Inflammatory macrophage treated with lipopolysaccharide for 1 hour (primary cell): ENCODE measurements at regions not wholly inside any gene's neighbourhood (a gene's known extent, or its start where the extent isn't known, plus 50 kb on each side); places are given as distances from the start of the nearest gene placed in this dataset.
"Not testable (repeated sequence)": the region's sequence is repeated elsewhere in the genome, so short reads cannot be mapped to it uniquely, and the experiment has no call there.

Experiments
- DNase-seq, 2 donors: peaks; one replicate each; pipeline ENCODE4 v3.0.0-alpha.2; 2020 to 2022

- DNase-seq = no peak
Measured at GRCh38 chr12:25797949-25798348, 160.5 kb upstream of the RASSF8 start.

GRCh38 chr12:25800101-25800500 is 158.4 kb upstream of the RASSF8 start:
- DNase-seq = peak in 1 of 2 donors; percentile 19

GRCh38 chr12:25801734-25802133 is 156.7 kb upstream of the RASSF8 start:
- DNase-seq = no peak

- no peak for DNase-seq
Measured at GRCh38 chr12:25802143-25802542, 156.3 kb upstream of the RASSF8 start.

GRCh38 chr12:25803029-25803664 is 155.3 kb upstream of the RASSF8 start:
- DNase-seq = not testable (repeated sequence)

- not testable (repeated sequence) for DNase-seq
Measured at GRCh38 chr12:25804286-25804685, 154.2 kb upstream of the RASSF8 start.

GRCh38 chr12:25806271-25806670 is 152.2 kb upstream of the RASSF8 start:
- no peak for DNase-seq

GRCh38 chr12:25808604-25809003 is 149.9 kb upstream of the RASSF8 start:
- DNase-seq = no peak

- DNase-seq = no peak
Measured at GRCh38 chr12:25810683-25811082, 147.8 kb upstream of the RASSF8 start.

- DNase-seq = peak; percentile 46 to 51
Measured at GRCh38 chr12:25811656-25812126, 146.8 kb upstream of the RASSF8 start.

GRCh38 chr12:25812295-25812694 is 146.2 kb upstream of the RASSF8 start:
- no peak for DNase-seq

- no peak for DNase-seq
Measured at GRCh38 chr12:25813843-25814242, 144.6 kb upstream of the RASSF8 start.

- no peak for DNase-seq
Measured at GRCh38 chr12:25816637-25817036, 141.8 kb upstream of the RASSF8 start.

GRCh38 chr12:25817166-25817565 is 141.3 kb upstream of the RASSF8 start:
- DNase-seq = peak; percentile 45 to 57

GRCh38 chr12:25818596-25819390 is 139.7 kb upstream of the RASSF8 start:
- DNase-seq = no peak

- no peak for DNase-seq
Measured at GRCh38 chr12:25819691-25820090, 138.8 kb upstream of the RASSF8 start.

GRCh38 chr12:25822281-25822680 is 136.2 kb upstream of the RASSF8 start:
- DNase-seq = no peak

GRCh38 chr12:25824734-25825133 is 133.7 kb upstream of the RASSF8 start:
- DNase-seq = no peak

- DNase-seq = no peak
Measured at GRCh38 chr12:25825446-25825845, 133.0 kb upstream of the RASSF8 start.

- DNase-seq = no peak
Measured at GRCh38 chr12:25827141-25827540, 131.3 kb upstream of the RASSF8 start.

- DNase-seq = no peak
Measured at GRCh38 chr12:25827747-25828146, 130.7 kb upstream of the RASSF8 start.

- no peak for DNase-seq
Measured at GRCh38 chr12:25828188-25828587, 130.3 kb upstream of the RASSF8 start.

GRCh38 chr12:25829192-25829591 is 129.3 kb upstream of the RASSF8 start:
- peak; percentile 7 to 55 for DNase-seq

GRCh38 chr12:25830456-25830855 is 128.0 kb upstream of the RASSF8 start:
- DNase-seq = no peak
